ENCODE measurements at regions not wholly inside any gene's neighbourhood (a gene's known extent, or its start where the extent isn't known, plus 50 kb on each side); places are given as distances from the start of the nearest gene placed in this dataset.

GRCh38 chr3:154901278-154901677 is 178.8 kb upstream of the MME start:
- no peak overlapping the region for H3K4me2 ChIP-seq (ENCODE audit: low read length)
- no peaks in the 10 kb centered on the region for H3K79me2 ChIP-seq
- H3K36me3 ChIP-seq (ENCODE audit: control insufficient read depth, insufficient read depth, low read length) = no peaks in the 10 kb centered on the region
- H3K4me1 ChIP-seq = no peaks in the 10 kb centered on the region
- no peaks in the 10 kb centered on the region for H3K27me3 ChIP-seq (ENCODE audit: control insufficient read depth, insufficient read depth, low read length)
- no peak overlapping the region for H3K27ac ChIP-seq
- no peak for TF ChIP-seq CTCF (IDR thresholded peaks at IDR 0.05)
- no peaks in the 10 kb centered on the region for H3K9me3 ChIP-seq (ENCODE audit: control insufficient read depth, low read length)
- no peak overlapping the region for H3K4me3 ChIP-seq (ENCODE audit: low read depth, low read length)
- H2AFZ ChIP-seq = no peak overlapping the region
- H3K9ac ChIP-seq = no peak overlapping the region

- Histone ChIP-seq H3K27ac (no peak overlapping the region), H3K9me3 (ENCODE audit: control insufficient read depth, low read length) (no peaks in the 10 kb centered on the region)
Observed at GRCh38 chr3:154900816-154901215, 179.3 kb upstream of the MME start.

GRCh38 chr3:154898916-154899315 is 181.2 kb upstream of the MME start:
- Histone ChIP-seq H3K4me2 (ENCODE audit: low read length) (no peak overlapping the region), H3K79me2 (no peaks in the 10 kb centered on the region), H3K4me3 (ENCODE audit: low read depth, low read length) (no peak overlapping the region), H2AFZ (no peak overlapping the region), H3K9ac (no peak overlapping the region), H3K27me3 (ENCODE audit: control insufficient read depth, insufficient read depth, low read length) (no peaks in the 10 kb centered on the region), H3K36me3 (ENCODE audit: control insufficient read depth, insufficient read depth, low read length) (no peaks in the 10 kb centered on the region), H3K9me3 (ENCODE audit: control insufficient read depth, low read length) (no peaks in the 10 kb centered on the region), H3K27ac (no peak overlapping the region), H3K4me1 (no peaks in the 10 kb centered on the region)
- no peak for TF ChIP-seq CTCF (IDR thresholded peaks at IDR 0.05)

More at GRCh38 chr3:154900816-154901215, 179.3 kb upstream of the MME start:
- Histone ChIP-seq H3K4me3 (ENCODE audit: low read depth, low read length) (no peak overlapping the region), H3K9ac (no peak overlapping the region), H2AFZ (no peak overlapping the region), H3K27me3 (ENCODE audit: control insufficient read depth, insufficient read depth, low read length) (no peaks in the 10 kb centered on the region), H3K79me2 (no peaks in the 10 kb centered on the region), H3K36me3 (ENCODE audit: control insufficient read depth, insufficient read depth, low read length) (no peaks in the 10 kb centered on the region), H3K4me1 (no peaks in the 10 kb centered on the region), H3K4me2 (ENCODE audit: low read length) (no peak overlapping the region)
- TF ChIP-seq CTCF (IDR thresholded peaks at IDR 0.05) = no peak

GRCh38 chr3:154898443-154898842 is 181.7 kb upstream of the MME start:
- Histone ChIP-seq H2AFZ (no peak overlapping the region), H3K9ac (no peak overlapping the region), H3K4me1 (no peaks in the 10 kb centered on the region), H3K9me3 (ENCODE audit: control insufficient read depth, low read length) (no peaks in the 10 kb centered on the region), H3K36me3 (ENCODE audit: control insufficient read depth, insufficient read depth, low read length) (no peaks in the 10 kb centered on the region), H3K27me3 (ENCODE audit: control insufficient read depth, insufficient read depth, low read length) (no peaks in the 10 kb centered on the region), H3K4me2 (ENCODE audit: low read length) (no peak overlapping the region), H3K4me3 (ENCODE audit: low read depth, low read length) (no peak overlapping the region), H3K79me2 (no peaks in the 10 kb centered on the region), H3K27ac (peak overlapping the region; percentile 13)
- TF ChIP-seq CTCF (IDR thresholded peaks at IDR 0.05) = no peak

GRCh38 chr3:154893813-154894212 is 186.3 kb upstream of the MME start:
- no peak for TF ChIP-seq CTCF (IDR thresholded peaks at IDR 0.05)
- no peak overlapping the region for H3K4me2 ChIP-seq (ENCODE audit: low read length)
- H3K9me3 ChIP-seq (ENCODE audit: control insufficient read depth, low read length) = no peaks in the 10 kb centered on the region
- no peaks in the 10 kb centered on the region for H3K36me3 ChIP-seq (ENCODE audit: control insufficient read depth, insufficient read depth, low read length)
- no peaks in the 10 kb centered on the region for H3K4me1 ChIP-seq
- no peak overlapping the region for H3K27ac ChIP-seq
- no peak overlapping the region for H3K4me3 ChIP-seq (ENCODE audit: low read depth, low read length)
- H3K79me2 ChIP-seq = no peaks in the 10 kb centered on the region
- no peaks in the 10 kb centered on the region for H3K27me3 ChIP-seq (ENCODE audit: control insufficient read depth, insufficient read depth, low read length)
- no peak overlapping the region for H3K9ac ChIP-seq
- H2AFZ ChIP-seq = no peak overlapping the region

Data from parathyroid adenoma (tissue), 2 donors.